ENCODE measurements at regions not wholly inside any gene's neighbourhood (a gene's known extent, or its start where the extent isn't known, plus 50 kb on each side); places are given as distances from the start of the nearest gene placed in this dataset.

DNA sequence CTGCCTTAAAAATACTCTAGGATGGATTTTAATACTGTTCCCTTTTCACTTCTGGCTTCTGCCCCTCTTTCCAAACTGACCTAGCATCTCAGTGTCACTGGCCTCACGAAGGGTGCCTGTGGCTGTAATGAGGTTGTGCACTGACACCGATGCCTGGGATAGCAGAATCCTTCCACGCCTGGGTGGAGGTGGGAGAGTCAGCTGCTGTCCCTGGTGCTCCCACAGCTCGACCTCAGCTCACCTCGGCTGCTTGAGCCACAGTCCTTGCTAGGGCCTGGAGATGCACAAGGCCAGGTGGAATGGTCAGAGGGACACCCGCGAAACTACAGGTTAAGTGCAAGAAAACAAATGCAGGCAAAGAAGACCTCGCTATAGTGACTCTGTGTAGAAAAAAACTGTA, 123.4 kb upstream of the ACBD5 start (continued):
- TF ChIP-seq, protein P1, sequence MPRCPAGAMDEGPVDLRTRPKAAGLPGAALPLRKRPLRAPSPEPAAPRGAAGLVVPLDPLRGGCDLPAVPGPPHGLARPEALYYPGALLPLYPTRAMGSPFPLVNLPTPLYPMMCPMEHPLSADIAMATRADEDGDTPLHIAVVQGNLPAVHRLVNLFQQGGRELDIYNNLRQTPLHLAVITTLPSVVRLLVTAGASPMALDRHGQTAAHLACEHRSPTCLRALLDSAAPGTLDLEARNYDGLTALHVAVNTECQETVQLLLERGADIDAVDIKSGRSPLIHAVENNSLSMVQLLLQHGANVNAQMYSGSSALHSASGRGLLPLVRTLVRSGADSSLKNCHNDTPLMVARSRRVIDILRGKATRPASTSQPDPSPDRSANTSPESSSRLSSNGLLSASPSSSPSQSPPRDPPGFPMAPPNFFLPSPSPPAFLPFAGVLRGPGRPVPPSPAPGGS (IDR thresholded peaks at IDR 0.05; ENCODE audit: borderline replicate concordance, insufficient read depth, low read depth, low read length, poor library complexity, severe bottlenecking): no peak

DNA sequence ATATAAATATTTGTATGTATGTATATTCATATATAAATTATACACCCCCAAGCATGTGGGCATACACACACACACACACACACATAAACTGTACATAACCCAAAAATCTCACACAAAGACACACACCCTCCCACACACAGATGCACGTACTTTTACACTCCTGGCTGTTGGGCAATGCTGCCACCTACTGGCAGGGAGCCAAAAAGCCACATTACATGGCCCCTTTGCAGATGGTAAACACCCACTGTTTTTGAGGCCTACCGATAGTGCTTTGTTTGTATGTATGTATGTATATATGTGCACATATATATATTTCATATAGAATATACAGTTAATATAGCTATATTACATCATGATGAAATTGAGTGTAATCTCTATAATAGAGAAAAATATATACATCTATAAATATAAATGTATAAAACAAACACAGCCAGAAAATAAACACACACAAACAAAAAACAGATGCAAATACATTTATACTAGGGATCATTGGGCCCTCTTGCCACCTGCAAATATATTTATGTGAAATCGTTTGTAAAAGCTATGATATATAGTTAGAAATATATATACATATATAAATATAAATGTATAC, 120.1 kb upstream of the ACBD5 start:
- DNase-seq (ENCODE audit: low read depth, low spot score) (peak; percentile 62), FAIRE-seq (peak; percentile 97), ATAC-seq (peak; percentile 98)
- POLR2A ChIA-PET: interaction anchor here (0.5 kb wide), 1 partner anchor 256 kb away, joined by 5 read pairs; no protein-coding TSS in a partner anchor
- WGBS (ENCODE audit: insufficient coverage, insufficient replicate concordance, low lambda C conversion rate, missing lambda C conversion rate): 20% methylated on average over 3 of the region's 3 CpGs
- CTCF ChIA-PET: interaction anchor here (0.6 to 7.3 kb wide), 24 partner anchors 8 to 1027 kb away, joined by 3 to 82 read pairs (median 4); partner anchors contain the start of genes RAB18 and YME1L1
- BruUV-seq (replicated peaks): no TSS peak
- no peak overlapping the region for H3K4me3 ChIP-seq
- no peak overlapping the region for H3K27ac ChIP-seq (ENCODE audit: control insufficient read depth, insufficient read depth)
- no peaks in the 10 kb centered on the region for H3K27me3 ChIP-seq (replicated peaks in 1 of 2; ENCODE audit: control insufficient read depth in 2 of 2, insufficient read depth in 2 of 2, low read length in 1 of 2)
- no peaks in the 10 kb centered on the region for H4K20me1 ChIP-seq (ENCODE audit: control insufficient read depth, insufficient read depth)
- no peaks in the 10 kb centered on the region for H3K79me2 ChIP-seq (ENCODE audit: control insufficient read depth, insufficient read depth, low read length)
- H2AFZ ChIP-seq (ENCODE audit: control insufficient read depth, low read depth, low read length): no peak overlapping the region; the same call in 1 of the 2 replicates
- SMC1A ChIA-PET (ENCODE audit: uncharacterized antibody, unreplicated experiment): interaction anchor here (0.6 to 2.1 kb wide), 13 partner anchors 9 to 719 kb away, joined by 3 to 14 read pairs (median 3); no protein-coding TSS in a partner anchor
- in situ Hi-C loops (cut with MboI): no loop called here
- no peaks in the 10 kb centered on the region for H3K36me3 ChIP-seq (ENCODE audit: control insufficient read depth in 2 of 2, insufficient read depth in 2 of 2, low read length in 1 of 2)
- no peak overlapping the region for H3K4me2 ChIP-seq (ENCODE audit: control insufficient read depth, insufficient read depth)
- no peak overlapping the region for H3K9ac ChIP-seq (ENCODE audit: control insufficient read depth, insufficient read depth, low read length)
- intact Hi-C loops (cut with micrococcal nuclease; ENCODE audit: unreplicated experiment): loop anchor here (1.0 to 5.0 kb wide), 4 partner anchors 108 to 204 kb away; partner anchors contain the start of gene ACBD5
- 0 out of 2 replicates have a peak, but pooled peaks cover 5% of the 10 kb centered on the region for H3K4me1 ChIP-seq (ENCODE audit: control insufficient read depth, insufficient read depth, low read length)
- no peaks in the 10 kb centered on the region for H3K9me3 ChIP-seq (replicated peaks; ENCODE audit: control insufficient read depth, insufficient read depth, low read length)
- RAD21 ChIA-PET (ENCODE audit: unreplicated experiment): interaction anchor here (0.5 to 2.2 kb wide), 7 partner anchors 15 to 1067 kb away, joined by 3 to 14 read pairs (median 3); partner anchors contain the start of gene YME1L1
- TF ChIP-seq IRF4 (IDR thresholded peaks at IDR 0.05; ENCODE audit: low read depth, low read length) (peak; percentile 74; the same call in 1 of the 2 replicates), CBFB (IDR thresholded peaks at IDR 0.05; ENCODE audit: low read depth) (peak; percentile 78; the same call in 1 of the 2 replicates), RUNX3 (IDR thresholded peaks at IDR 0.05; ENCODE audit: low read length) (peak; percentile 85), CEBPB (IDR thresholded peaks at IDR 0.05; ENCODE audit: borderline replicate concordance in 1 of 2, low read depth in 2 of 2, low read length in 2 of 2) (no peak), SMC3 (IDR thresholded peaks at IDR 0.05; ENCODE audit: borderline replicate concordance, low read length) (peak; percentile 97), SPI1 (IDR thresholded peaks at IDR 0.05; ENCODE audit: borderline replicate concordance, insufficient read depth, low read depth, low read length) (no peak), SMAD1 (IDR thresholded peaks at IDR 0.05; ENCODE audit: low read depth, partially characterized antibody) (peak; percentile 90), RAD21 (IDR thresholded peaks at IDR 0.05; ENCODE audit: insufficient read depth, low read depth, low read length) (peak; percentile 100), STAT1 (conservative IDR thresholded peaks at IDR 0.05) (no peak)
- TF ChIP-seq, protein P2, sequence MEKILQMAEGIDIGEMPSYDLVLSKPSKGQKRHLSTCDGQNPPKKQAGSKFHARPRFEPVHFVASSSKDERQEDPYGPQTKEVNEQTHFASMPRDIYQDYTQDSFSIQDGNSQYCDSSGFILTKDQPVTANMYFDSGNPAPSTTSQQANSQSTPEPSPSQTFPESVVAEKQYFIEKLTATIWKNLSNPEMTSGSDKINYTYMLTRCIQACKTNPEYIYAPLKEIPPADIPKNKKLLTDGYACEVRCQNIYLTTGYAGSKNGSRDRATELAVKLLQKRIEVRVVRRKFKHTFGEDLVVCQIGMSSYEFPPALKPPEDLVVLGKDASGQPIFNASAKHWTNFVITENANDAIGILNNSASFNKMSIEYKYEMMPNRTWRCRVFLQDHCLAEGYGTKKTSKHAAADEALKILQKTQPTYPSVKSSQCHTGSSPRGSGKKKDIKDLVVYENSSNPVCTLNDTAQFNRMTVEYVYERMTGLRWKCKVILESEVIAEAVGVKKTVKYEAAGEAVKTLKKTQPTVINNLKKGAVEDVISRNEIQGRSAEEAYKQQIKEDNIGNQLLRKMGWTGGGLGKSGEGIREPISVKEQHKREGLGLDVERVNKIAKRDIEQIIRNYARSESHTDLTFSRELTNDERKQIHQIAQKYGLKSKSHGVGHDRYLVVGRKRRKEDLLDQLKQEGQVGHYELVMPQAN (conservative IDR thresholded peaks at IDR 0.05): no peak
- TF ChIP-seq, protein P3, sequence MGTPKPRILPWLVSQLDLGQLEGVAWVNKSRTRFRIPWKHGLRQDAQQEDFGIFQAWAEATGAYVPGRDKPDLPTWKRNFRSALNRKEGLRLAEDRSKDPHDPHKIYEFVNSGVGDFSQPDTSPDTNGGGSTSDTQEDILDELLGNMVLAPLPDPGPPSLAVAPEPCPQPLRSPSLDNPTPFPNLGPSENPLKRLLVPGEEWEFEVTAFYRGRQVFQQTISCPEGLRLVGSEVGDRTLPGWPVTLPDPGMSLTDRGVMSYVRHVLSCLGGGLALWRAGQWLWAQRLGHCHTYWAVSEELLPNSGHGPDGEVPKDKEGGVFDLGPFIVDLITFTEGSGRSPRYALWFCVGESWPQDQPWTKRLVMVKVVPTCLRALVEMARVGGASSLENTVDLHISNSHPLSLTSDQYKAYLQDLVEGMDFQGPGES (IDR thresholded peaks at IDR 0.05): no peak
- TF ChIP-seq, protein P4, sequence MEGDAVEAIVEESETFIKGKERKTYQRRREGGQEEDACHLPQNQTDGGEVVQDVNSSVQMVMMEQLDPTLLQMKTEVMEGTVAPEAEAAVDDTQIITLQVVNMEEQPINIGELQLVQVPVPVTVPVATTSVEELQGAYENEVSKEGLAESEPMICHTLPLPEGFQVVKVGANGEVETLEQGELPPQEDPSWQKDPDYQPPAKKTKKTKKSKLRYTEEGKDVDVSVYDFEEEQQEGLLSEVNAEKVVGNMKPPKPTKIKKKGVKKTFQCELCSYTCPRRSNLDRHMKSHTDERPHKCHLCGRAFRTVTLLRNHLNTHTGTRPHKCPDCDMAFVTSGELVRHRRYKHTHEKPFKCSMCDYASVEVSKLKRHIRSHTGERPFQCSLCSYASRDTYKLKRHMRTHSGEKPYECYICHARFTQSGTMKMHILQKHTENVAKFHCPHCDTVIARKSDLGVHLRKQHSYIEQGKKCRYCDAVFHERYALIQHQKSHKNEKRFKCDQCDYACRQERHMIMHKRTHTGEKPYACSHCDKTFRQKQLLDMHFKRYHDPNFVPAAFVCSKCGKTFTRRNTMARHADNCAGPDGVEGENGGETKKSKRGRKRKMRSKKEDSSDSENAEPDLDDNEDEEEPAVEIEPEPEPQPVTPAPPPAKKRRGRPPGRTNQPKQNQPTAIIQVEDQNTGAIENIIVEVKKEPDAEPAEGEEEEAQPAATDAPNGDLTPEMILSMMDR (IDR thresholded peaks at IDR 0.05 in 2 of 3, conservative IDR thresholded peaks at IDR 0.05 in 1 of 3; ENCODE audit: control insufficient read depth in 2 of 3, extremely low read depth in 1 of 3, insufficient read depth in 1 of 3, low read depth in 3 of 3, low read length in 3 of 3): peak; percentile 90 to 98 (median 95); a peak in 5 of 6 replicates
